ENCODE measurements at regions not wholly inside any gene's neighbourhood (a gene's known extent, or its start where the extent isn't known, plus 50 kb on each side); places are given as distances from the start of the nearest gene placed in this dataset.

GRCh38 chr16:75931043-75931442 is 204.8 kb upstream of the CPHXL start:
- no peak overlapping the region for H3K4me3 ChIP-seq (ENCODE audit: low read depth, low read length)
- DNase-seq (ENCODE audit: low read depth), result peak; percentile 74
- TF ChIP-seq CTCF (IDR thresholded peaks at IDR 0.05; ENCODE audit: insufficient read depth, low read depth, low read length), result no peak

- no peak overlapping the region for H3K4me3 ChIP-seq (ENCODE audit: low read depth, low read length)
- TF ChIP-seq CTCF (IDR thresholded peaks at IDR 0.05; ENCODE audit: insufficient read depth, low read depth, low read length), result no peak
Measured at GRCh38 chr16:75931970-75932369, 205.7 kb upstream of the CPHXL start.

GRCh38 chr16:75938818-75939217 is 212.5 kb upstream of the CPHXL start:
- no peak for TF ChIP-seq CTCF (IDR thresholded peaks at IDR 0.05; ENCODE audit: insufficient read depth, low read depth, low read length)
- no peak overlapping the region for H3K4me3 ChIP-seq (ENCODE audit: low read depth, low read length)
- no peak for DNase-seq (ENCODE audit: low read depth)

More at GRCh38 chr16:75931970-75932369, 205.7 kb upstream of the CPHXL start:
- no peak for DNase-seq (ENCODE audit: low read depth)

- H3K4me3 ChIP-seq (ENCODE audit: low read depth, low read length), result no peak overlapping the region
- no peak for TF ChIP-seq CTCF (IDR thresholded peaks at IDR 0.05; ENCODE audit: insufficient read depth, low read depth, low read length)
- DNase-seq (ENCODE audit: low read depth), result no peak
Measured at GRCh38 chr16:75942351-75942750, 216.1 kb upstream of the CPHXL start.

GRCh38 chr16:75942936-75943335 is 216.6 kb upstream of the CPHXL start:
- H3K4me3 ChIP-seq (ENCODE audit: low read depth, low read length), result no peak overlapping the region
- no peak for TF ChIP-seq CTCF (IDR thresholded peaks at IDR 0.05; ENCODE audit: insufficient read depth, low read depth, low read length)
- no peak for DNase-seq (ENCODE audit: low read depth)

- no peak overlapping the region for H3K4me3 ChIP-seq (ENCODE audit: low read depth, low read length)
- TF ChIP-seq CTCF (IDR thresholded peaks at IDR 0.05; ENCODE audit: insufficient read depth, low read depth, low read length), result no peak
- no peak for DNase-seq (ENCODE audit: low read depth)
Measured at GRCh38 chr16:75943705-75944514, 217.6 kb upstream of the CPHXL start.
